MM.1S (cell line): ENCODE measurements at regions not wholly inside any gene's neighbourhood (a gene's known extent, or its start where the extent isn't known, plus 50 kb on each side); places are given as distances from the start of the nearest gene placed in this dataset.
"Not testable (repeated sequence)": the region's sequence is repeated elsewhere in the genome, so short reads cannot be mapped to it uniquely, and the experiment has no call there.

Source experiments
- DNase-seq: peaks from one replicate; pipeline ENCODE4 v3.0.0-alpha.2; 2015
- H2AFZ ChIP-seq: fragments of 300-600 bp; sonication (generic); 2 replicates; pipeline ENCODE4 v1.6.0; 2016; ENCODE audit warnings: antibody characterized with exemption, low read length
- H3F3A ChIP-seq: fragments of 300-600 bp; sonication (generic); 2 replicates; pipeline ENCODE4 v1.6.1; 2016; ENCODE audit warnings: mild to moderate bottlenecking, antibody characterized with exemption, low read length, moderate library complexity, mixed read lengths; ENCODE audit not compliant: insufficient read depth
- H3K27ac ChIP-seq: fragments of 300-600 bp; sonication (generic); 2 replicates; pipeline ENCODE4 v1.5.1; 2016; ENCODE audit warnings: mild to moderate bottlenecking, low read length
- H3K27me3 ChIP-seq: fragments of 300-600 bp; sonication (generic); replicated peaks from 2 replicates; pipeline ENCODE4 v1.6.0; 2016; ENCODE audit warnings: low read length; ENCODE audit not compliant: insufficient read depth
- H3K36me3 ChIP-seq: fragments of 300-600 bp; sonication (generic); replicated peaks from 2 replicates; pipeline ENCODE4 v1.6.1; 2016; ENCODE audit warnings: mild to moderate bottlenecking, low read length, mixed read lengths; ENCODE audit not compliant: insufficient read depth
- H3K4me1 ChIP-seq: fragments of 300-600 bp; sonication (generic); 2 replicates; pipeline ENCODE4 v1.6.1; 2016; ENCODE audit warnings: low read length, mixed read lengths
- H3K4me2 ChIP-seq: fragments of 300-600 bp; sonication (generic); 2 replicates; pipeline ENCODE4 v1.6.0; 2016; ENCODE audit warnings: low read depth, low read length
- H3K4me3 ChIP-seq: fragments of 300-600 bp; sonication (generic); 2 replicates; pipeline ENCODE4 v1.5.1; 2016; ENCODE audit warnings: low read length, mixed read lengths
- H3K79me2 ChIP-seq: fragments of 300-600 bp; sonication (generic); 2 replicates; pipeline ENCODE4 v1.6.1; 2016; ENCODE audit warnings: mixed run types, low read length, mixed read lengths
- H3K9ac ChIP-seq: fragments of 300-600 bp; sonication (generic); 2 replicates; pipeline ENCODE4 v1.6.1; 2016; ENCODE audit warnings: low read length, mixed read lengths
- H3K9me2 ChIP-seq: fragments of 300-600 bp; sonication (generic); replicated peaks from 2 replicates; pipeline ENCODE4 v1.6.1; 2016; ENCODE audit warnings: mild to moderate bottlenecking, low read length, mixed read lengths; ENCODE audit not compliant: insufficient read depth
- H3K9me3 ChIP-seq: fragments of 300-600 bp; sonication (generic); replicated peaks from 2 replicates; pipeline ENCODE4 v1.6.1; 2016; ENCODE audit warnings: mild to moderate bottlenecking, low read length, mixed read lengths; ENCODE audit not compliant: insufficient read depth
- H4K20me1 ChIP-seq: fragments of 300-600 bp; sonication (generic); 2 replicates; pipeline ENCODE4 v1.6.1; 2016; ENCODE audit warnings: mild to moderate bottlenecking, low read length, moderate library complexity, mixed read lengths; ENCODE audit not compliant: insufficient read depth
- CTCF ChIP-seq: fragments of 300-600 bp; sonication (generic); IDR thresholded peaks from 2 replicates; pipeline ENCODE4 v1.5.1; 2016; ENCODE audit warnings: antibody characterized with exemption, low read length, mixed read lengths
- EZH2 ChIP-seq: fragments of 300-600 bp; sonication (generic); optimal IDR thresholded peaks from 2 replicates; pipeline ENCODE3; 2017; ENCODE audit warnings: low read depth, mild to moderate bottlenecking, antibody characterized with exemption, low read length, mixed read lengths
- EZH2phosphoT487 ChIP-seq: fragments of 300-600 bp; sonication (generic); IDR thresholded peaks from 2 replicates; pipeline ENCODE4 v1.6.1; 2018; ENCODE audit warnings: antibody characterized with exemption, low read length

GRCh38 chr13:83077499-83077898 is 804.8 kb downstream of the SLITRK1 start:
- Histone ChIP-seq H3F3A (no peaks in the 10 kb centered on the region), H3K9ac (no peak overlapping the region), H3K27ac (no peak overlapping the region), H3K4me2 (no peak overlapping the region), H3K9me3 (no peaks in the 10 kb centered on the region), H4K20me1 (no peaks in the 10 kb centered on the region), H3K36me3 (no peaks in the 10 kb centered on the region), H3K4me3 (no peak overlapping the region), H3K79me2 (no peaks in the 10 kb centered on the region), H2AFZ (no peak overlapping the region), H3K27me3 (no peaks in the 10 kb centered on the region), H3K9me2 (no peaks in the 10 kb centered on the region), H3K4me1 (no peaks in the 10 kb centered on the region)
- no peak for DNase-seq
- no peak for TF ChIP-seq EZH2phosphoT487

GRCh38 chr13:83073930-83074329 is 808.3 kb downstream of the SLITRK1 start:
- H3K4me2 ChIP-seq, H3K9me3 ChIP-seq, H3K9ac ChIP-seq, H3K36me3 ChIP-seq, H3F3A ChIP-seq, H3K27ac ChIP-seq, H3K27me3 ChIP-seq, H3K79me2 ChIP-seq, H4K20me1 ChIP-seq, DNase-seq, H3K9me2 ChIP-seq, H3K4me1 ChIP-seq, H3K4me3 ChIP-seq, H2AFZ ChIP-seq: not testable (repeated sequence)

- Histone ChIP-seq H3F3A (no peaks in the 10 kb centered on the region), H3K4me3 (no peak overlapping the region), H3K27ac (no peak overlapping the region), H3K36me3 (no peaks in the 10 kb centered on the region), H4K20me1 (no peaks in the 10 kb centered on the region), H3K9me2 (no peaks in the 10 kb centered on the region), H3K4me2 (no peak overlapping the region), H3K27me3 (no peaks in the 10 kb centered on the region), H3K4me1 (no peaks in the 10 kb centered on the region), H3K9me3 (no peaks in the 10 kb centered on the region), H2AFZ (no peak overlapping the region), H3K9ac (no peak overlapping the region), H3K79me2 (no peaks in the 10 kb centered on the region)
- DNase-seq: no peak
- TF ChIP-seq EZH2phosphoT487: no peak
- TF ChIP-seq CTCF: no peak
- TF ChIP-seq EZH2: no peak
These were observed 817.2 kb downstream of the SLITRK1 start for GRCh38 chr13:83065108-83065507.

GRCh38 chr13:83057119-83057518 is 825.2 kb downstream of the SLITRK1 start:
- H3K9me2 ChIP-seq: no peaks in the 10 kb centered on the region
- TF ChIP-seq EZH2phosphoT487: no peak
- TF ChIP-seq CTCF: no peak
- TF ChIP-seq EZH2: no peak
- H3K4me2 ChIP-seq: no peak overlapping the region
- no peaks in the 10 kb centered on the region for H4K20me1 ChIP-seq
- no peaks in the 10 kb centered on the region for H3K9me3 ChIP-seq
- H3K9ac ChIP-seq: no peak overlapping the region
- H3K27me3 ChIP-seq: no peaks in the 10 kb centered on the region
- DNase-seq: no peak
- no peaks in the 10 kb centered on the region for H3F3A ChIP-seq
- no peak overlapping the region for H3K4me3 ChIP-seq
- no peak overlapping the region for H3K27ac ChIP-seq
- H3K36me3 ChIP-seq: no peaks in the 10 kb centered on the region
- H3K4me1 ChIP-seq: no peaks in the 10 kb centered on the region
- H3K79me2 ChIP-seq: no peaks in the 10 kb centered on the region
- no peak overlapping the region for H2AFZ ChIP-seq
